HCT116 (cell line): ENCODE measurements at regions not wholly inside any gene's neighbourhood (a gene's known extent, or its start where the extent isn't known, plus 50 kb on each side); places are given as distances from the start of the nearest gene placed in this dataset.
"Not testable (repeated sequence)": the region's sequence is repeated elsewhere in the genome, so short reads cannot be mapped to it uniquely, and the experiment has no call there.

ENCODE experiments used
- ATAC-seq: fragments of 200-7000 bp; cut with Tn5 transposase; 2 replicates; pipeline ENCODE4 v1.9.1; 2020; ENCODE audit warnings: mild to moderate bottlenecking, moderate library complexity
- BruUV-seq: library from RNA; stranded (reverse); fragments of 400-500 nt; replicated peaks from 2 replicates; lab custom pipeline; 2021; lab: Mats Ljungman, UMichigan
- CTCF ChIA-PET: fragments of 300-600 bp; sonication (Branson Sonifier 250); formaldehyde crosslinking; loops from one replicate; lab custom pipeline; 2021; ENCODE audit warnings: antibody characterized with exemption; lab: Charles Lee
- POLR2A ChIA-PET: fragments of 300-600, 350-600 bp; sonication (Branson Sonifier 250); formaldehyde crosslinking; loops from one replicate; lab custom pipeline; 2021; ENCODE audit warnings: antibody characterized with exemption; lab: Charles Lee
- RAD21 ChIA-PET, 2 experiments: fragments of 300-600 bp; sonication (Branson Sonifier 250); formaldehyde crosslinking; loops; one replicate each; lab custom pipeline; 2023; ENCODE audit warnings: low total read pairs in 2 of 2; ENCODE audit not compliant: uncharacterized antibody in 2 of 2, unreplicated experiment in 2 of 2, low non-redundant PET in 1 of 2; lab: Charles Lee
- DNase-seq: peaks from one replicate; pipeline ENCODE4 v3.0.0-alpha.2; 2010; ENCODE audit warnings: low read depth, low spot score
- H2AFZ ChIP-seq: fragments of 200-600 bp; shearing (Covaris generic), sonication (generic); 2 replicates; pipeline ENCODE4 v1.6.1; 2017; ENCODE audit warnings: low read depth, mixed run types, mixed read lengths, antibody characterized with exemption, low read length; ENCODE audit not compliant: poor library complexity, severe bottlenecking
- H3K27ac ChIP-seq: 2 replicates; pipeline ENCODE4 v1.5.1; 2012; ENCODE audit warnings: low read depth, low read length
- H3K27me3 ChIP-seq: fragments of 200-600 bp; sonication (generic); 2 replicates; pipeline ENCODE4 v1.6.1; 2016; ENCODE audit warnings: mixed run types, low read length, mixed read lengths; ENCODE audit not compliant: insufficient read depth
- H3K36me3 ChIP-seq, 2 experiments: fragments of 200-500 bp in 1 of 2; fragments of 200-600 bp in 1 of 2; sonication (Bioruptor generic) in 1 of 2; sonication (generic) in 1 of 2; 2 replicates each; pipeline versions ENCODE4 v1.5.1 to v1.6.1; 2014 to 2016; ENCODE audit warnings: low read length in 2 of 2, inconsistent platforms in 1 of 2, mixed read lengths in 1 of 2, mixed run types in 1 of 2; ENCODE audit not compliant: insufficient read depth in 2 of 2, control insufficient read depth in 1 of 2
- H3K4me1 ChIP-seq, 2 experiments: fragments of 200-600 bp in 1 of 2; sonication (generic) in 1 of 2; 2 replicates each; pipeline versions ENCODE4 v1.5.1 to v1.6.1; 2012 to 2017; ENCODE audit warnings: low read length in 2 of 2, inconsistent platforms in 1 of 2, mild to moderate bottlenecking in 1 of 2, mixed read lengths in 1 of 2, mixed run types in 1 of 2, moderate library complexity in 1 of 2; ENCODE audit not compliant: insufficient read depth in 2 of 2, control insufficient read depth in 1 of 2
- H3K4me2 ChIP-seq: fragments of 200-600 bp; sonication (generic); 2 replicates; pipeline ENCODE4 v1.6.1; 2017; ENCODE audit warnings: mixed run types, low read length, mixed read lengths
- H3K4me3 ChIP-seq, 2 experiments: fragments of 200-600 bp in 1 of 2; sonication (generic) in 1 of 2; replicated peaks in 1 of 2; 2 replicates each; pipeline ENCODE4 v1.5.1; 2011 to 2016; ENCODE audit warnings: low read length in 2 of 2, control low read depth in 1 of 2, low read depth in 1 of 2, mild to moderate bottlenecking in 1 of 2, mixed read lengths in 1 of 2, mixed run types in 1 of 2
- H3K79me2 ChIP-seq: fragments of 200-600 bp; sonication (generic); 2 replicates; pipeline ENCODE4 v1.6.1; 2017; ENCODE audit warnings: mild to moderate bottlenecking, mixed run types, low read length, moderate library complexity, mixed read lengths; ENCODE audit not compliant: insufficient read depth
- H3K9ac ChIP-seq: fragments of 200-600 bp; sonication (generic); 2 replicates; pipeline ENCODE4 v1.6.1; 2016; ENCODE audit warnings: low read length, mixed read lengths
- H3K9me2 ChIP-seq: fragments of 200-600 bp; sonication (generic), shearing (Covaris generic); 2 replicates; pipeline ENCODE4 v1.6.1; 2017; ENCODE audit warnings: mixed run types, mild to moderate bottlenecking, moderate library complexity; ENCODE audit not compliant: insufficient read depth
- H3K9me3 ChIP-seq, 2 experiments: fragments of 200-500 bp in 1 of 2; fragments of 200-600 bp in 1 of 2; sonication (Bioruptor generic) in 1 of 2; sonication (generic) in 1 of 2; 2 replicates each; pipeline ENCODE4 v1.6.1; 2014 to 2017; ENCODE audit warnings: low read length in 2 of 2, mixed read lengths in 2 of 2, inconsistent platforms in 1 of 2, low read depth in 1 of 2, mild to moderate bottlenecking in 1 of 2, mixed run types in 1 of 2, moderate library complexity in 1 of 2; ENCODE audit not compliant: control insufficient read depth in 1 of 2, insufficient read depth in 1 of 2
- H4K20me1 ChIP-seq: fragments of 200-600 bp; sonication (generic), shearing (Covaris generic); 2 replicates; pipeline ENCODE4 v1.6.1; 2017; ENCODE audit warnings: mixed run types, mild to moderate bottlenecking, moderate library complexity; ENCODE audit not compliant: insufficient read depth
- ATF3 ChIP-seq: IDR thresholded peaks from 2 replicates; pipeline ENCODE4 v1.6.1; 2012
- CBX3 ChIP-seq: IDR thresholded peaks from 2 replicates; pipeline ENCODE4 v1.6.1; 2012; ENCODE audit warnings: low read depth
- CEBPB ChIP-seq: IDR thresholded peaks from 2 replicates; pipeline ENCODE4 v1.6.1; 2012; ENCODE audit warnings: low read depth
- CTCF ChIP-seq, 3 experiments: fragments of 200-600 bp in 1 of 3; sonication (generic) in 1 of 3; IDR thresholded peaks in 2 of 3; conservative IDR thresholded peaks in 1 of 3; 2 replicates each; pipeline ENCODE4 v1.5.1; 2012 to 2017; ENCODE audit warnings: low read depth in 2 of 3, low read length in 2 of 3, antibody characterized with exemption in 1 of 3, borderline replicate concordance in 1 of 3, control low read depth in 1 of 3, mild to moderate bottlenecking in 1 of 3, mixed read lengths in 1 of 3, mixed run types in 1 of 3, moderate library complexity in 1 of 3; ENCODE audit not compliant: insufficient read depth in 1 of 3
- EGR1 ChIP-seq: IDR thresholded peaks from 2 replicates; pipeline ENCODE4 v1.6.1; 2012; ENCODE audit warnings: low read depth
- ELF1 ChIP-seq: IDR thresholded peaks from 2 replicates; pipeline ENCODE4 v1.6.1; 2012; ENCODE audit warnings: low read depth, borderline replicate concordance
- EZH2 ChIP-seq: fragments of 200-600 bp; sonication (generic); IDR thresholded peaks from 2 replicates; pipeline ENCODE4 v1.6.1; 2017; ENCODE audit warnings: antibody characterized with exemption, mixed run types
- EZH2phosphoT487 ChIP-seq: fragments of 200-600 bp; IDR thresholded peaks from 2 replicates; pipeline ENCODE4 v1.6.1; 2018; ENCODE audit warnings: antibody characterized with exemption, borderline replicate concordance
- FOSL1 ChIP-seq: IDR thresholded peaks from 2 replicates; pipeline ENCODE4 v1.6.1; 2012; ENCODE audit warnings: low read depth
- JUND ChIP-seq: IDR thresholded peaks from 2 replicates; pipeline ENCODE4 v1.6.1; 2012
- POLR2A ChIP-seq: IDR thresholded peaks from 2 replicates; pipeline ENCODE4 v1.7.0; 2011; ENCODE audit warnings: borderline replicate concordance; ENCODE audit not compliant: insufficient read depth, insufficient read length; ENCODE audit errors: extremely low read depth
- POLR2AphosphoS5 ChIP-seq: IDR thresholded peaks from 2 replicates; pipeline ENCODE4 v1.6.1; 2011; ENCODE audit warnings: mild to moderate bottlenecking, low read depth, low read length, moderate library complexity
- SIN3A ChIP-seq: IDR thresholded peaks from 2 replicates; pipeline ENCODE4 v1.6.1; 2012; ENCODE audit warnings: low read depth
- SRF ChIP-seq: IDR thresholded peaks from 2 replicates; pipeline ENCODE4 v1.6.1; 2012; ENCODE audit warnings: low read depth
- TCF7L2 ChIP-seq: IDR thresholded peaks from 2 replicates; pipeline ENCODE4 v1.7.0; 2011; ENCODE audit warnings: borderline replicate concordance, inconsistent platforms; ENCODE audit not compliant: insufficient read depth, insufficient read length; ENCODE audit errors: extremely low read depth
- YY1 ChIP-seq: IDR thresholded peaks from 2 replicates; pipeline ENCODE4 v1.6.1; 2011; ENCODE audit warnings: low read length, low read depth, moderate library complexity, mild to moderate bottlenecking; ENCODE audit not compliant: insufficient replicate concordance; ENCODE audit errors: extremely low read depth
- ZBTB33 ChIP-seq: IDR thresholded peaks from 2 replicates; pipeline ENCODE4 v1.6.1; 2011; ENCODE audit warnings: mild to moderate bottlenecking, low read length, moderate library complexity; ENCODE audit not compliant: insufficient replicate concordance; ENCODE audit errors: extremely low read depth
- ZFX ChIP-seq: fragments of 450-650 bp; IDR thresholded peaks from 2 replicates; pipeline ENCODE4 v1.6.1; 2017
- ZNF274 ChIP-seq: fragments of 200-500 bp; sonication (Bioruptor generic); IDR thresholded peaks from 2 replicates; pipeline ENCODE4 v1.6.1; 2014; ENCODE audit warnings: mild to moderate bottlenecking, low read depth, low read length, inconsistent platforms
- intact Hi-C: fragments of 100-400 bp; cut with micrococcal nuclease; formaldehyde crosslinking; loops from 2 replicates; pipeline ENCODE4 v1.10.0; 2022

GRCh38 chr21:14040386-14040785 is 170.4 kb downstream of the LIPI start:
- H3K4me3 ChIP-seq = no peak overlapping the region
- H4K20me1 ChIP-seq = no peaks in the 10 kb centered on the region
- no peak for DNase-seq
- RAD21 ChIA-PET = no interaction called here
- intact Hi-C loops = no loop called here
- H3K79me2 ChIP-seq = no peaks in the 10 kb centered on the region
- H2AFZ ChIP-seq = no peak overlapping the region
- no peaks in the 10 kb centered on the region for H3K36me3 ChIP-seq
- POLR2A ChIA-PET = no interaction called here
- H3K9me3 ChIP-seq = peaks cover 9 to 10% of the 10 kb centered on the region in 2 experiments; a peak in 2 of 4 replicates
- H3K4me1 ChIP-seq = no peaks in the 10 kb centered on the region
- no peaks in the 10 kb centered on the region for H3K9me2 ChIP-seq
- H3K27ac ChIP-seq = no peak overlapping the region
- ATAC-seq = no peak
- H3K27me3 ChIP-seq = no peaks in the 10 kb centered on the region
- CTCF ChIA-PET = no interaction called here
- no peak overlapping the region for H3K9ac ChIP-seq
- TF ChIP-seq ZFX (no peak), ZNF274 (no peak), CTCF (IDR thresholded peaks at IDR 0.05 in 2 of 3, conservative IDR thresholded peaks at IDR 0.05 in 1 of 3; ENCODE audit: borderline replicate concordance in 1 of 3, insufficient read depth in 1 of 3, low read depth in 2 of 3, low read length in 2 of 3) (no peak), CBX3 (no peak), YY1 (no peak), POLR2A (no peak), CEBPB (no peak), POLR2AphosphoS5 (no peak), ELF1 (no peak), EZH2 (no peak), ATF3 (no peak), SIN3A (no peak), FOSL1 (no peak), SRF (no peak), ZBTB33 (no peak), EGR1 (no peak), EZH2phosphoT487 (no peak), TCF7L2 (no peak), JUND (no peak)
- TF ChIP-seq, all 23 proteins: peak for 0
- BruUV-seq = no TSS peak
- no peak overlapping the region for H3K4me2 ChIP-seq

GRCh38 chr21:14028619-14029018 is 182.1 kb downstream of the LIPI start:
- intact Hi-C loops, CTCF ChIA-PET, H3K79me2 ChIP-seq, BruUV-seq, ATAC-seq, H4K20me1 ChIP-seq, H3K4me3 ChIP-seq, H3K9ac ChIP-seq, RAD21 ChIA-PET, H3K36me3 ChIP-seq, POLR2A ChIA-PET, DNase-seq, H3K9me2 ChIP-seq, H3K27me3 ChIP-seq, H3K9me3 ChIP-seq, H2AFZ ChIP-seq, H3K4me2 ChIP-seq, H3K27ac ChIP-seq, H3K4me1 ChIP-seq: not testable (repeated sequence)
